B cell (primary cell): ENCODE measurements at regions not wholly inside any gene's neighbourhood (a gene's known extent, or its start where the extent isn't known, plus 50 kb on each side); places are given as distances from the start of the nearest gene placed in this dataset.

Experiments used
- ATAC-seq: fragments of 200-7000 bp; cut with Tn5 transposase; one replicate; pipeline ENCODE4 v1.10.0; 2021; ENCODE audit warnings: low read depth, mild to moderate bottlenecking, moderate number of reproducible peaks, moderate library complexity
- CTCF ChIA-PET: fragments of 350-600 bp; sonication (Branson Sonifier 250); formaldehyde crosslinking; loops from one replicate; lab custom pipeline; 2021; ENCODE audit warnings: antibody characterized with exemption, inconsistent platforms; lab: Charles Lee
- POLR2A ChIA-PET: fragments of 350-600 bp; sonication (Branson Sonifier 250); formaldehyde crosslinking; loops from one replicate; lab custom pipeline; 2021; ENCODE audit warnings: antibody characterized with exemption; lab: Charles Lee
- DNase-seq: peaks from one replicate; pipeline ENCODE4 v3.0.0; 2013
- H2AFZ ChIP-seq: 2 replicates; pipeline ENCODE4 v1.6.1; 2012; ENCODE audit warnings: mild to moderate bottlenecking, low read depth, low read length; ENCODE audit not compliant: insufficient read depth, poor library complexity, severe bottlenecking
- H3K27ac ChIP-seq, 2 donors: 1 replicate in 1 of 2; 2 replicates in 1 of 2; pipeline ENCODE4 v1.5.1; 2012 to 2013; ENCODE audit warnings: low read length in 2 of 2, mild to moderate bottlenecking in 2 of 2, moderate library complexity in 1 of 2
- H3K27me3 ChIP-seq, 4 experiments: fragments of 200-600 bp in 1 of 4; sonication (generic) in 1 of 4; replicated peaks in 1 of 4; 1 replicate in 2 of 4; 2 replicates in 2 of 4; pipeline versions ENCODE4 v1.6.1 to v1.7.0; 2013 to 2016; ENCODE audit warnings: low read length in 3 of 4, mild to moderate bottlenecking in 2 of 4, mixed read lengths in 1 of 4, moderate library complexity in 1 of 4; ENCODE audit not compliant: insufficient read depth in 4 of 4, control insufficient read depth in 3 of 4; ENCODE audit errors: control extremely low read depth in 1 of 4
- H3K36me3 ChIP-seq, 2 experiments: replicated peaks in 1 of 2; 1 replicate in 1 of 2; 2 replicates in 1 of 2; pipeline versions ENCODE4 v1.6.1 to v1.7.1; 2013; ENCODE audit warnings: low read length in 1 of 2; ENCODE audit not compliant: insufficient read depth in 2 of 2, control insufficient read depth in 1 of 2; ENCODE audit errors: control extremely low read depth in 1 of 2, extremely low read depth in 1 of 2
- H3K4me1 ChIP-seq, 2 donors: fragments of 200-600 bp in 1 of 2; sonication (generic) in 1 of 2; 1 replicate in 1 of 2; 2 replicates in 1 of 2; pipeline versions ENCODE4 v1.5.1 to v1.6.1; 2013 to 2017; ENCODE audit warnings: low read length in 2 of 2; ENCODE audit not compliant: control insufficient read depth in 2 of 2, insufficient read depth in 2 of 2
- H3K4me2 ChIP-seq: replicated peaks from 2 replicates; pipeline ENCODE3; 2012; ENCODE audit warnings: mild to moderate bottlenecking, low read depth, low read length; ENCODE audit not compliant: poor library complexity, severe bottlenecking
- H3K4me3 ChIP-seq, 5 experiments: fragments of 200-600 bp in 1 of 5; sonication (generic) in 1 of 5; 1 replicate in 3 of 5; 2 replicates in 2 of 5; pipeline versions ENCODE4 v1.5.1 to v1.7.0; 2011 to 2016; ENCODE audit warnings: low read length in 4 of 5, mild to moderate bottlenecking in 4 of 5, low read depth in 2 of 5, control low read depth in 1 of 5, moderate library complexity in 1 of 5; ENCODE audit not compliant: insufficient read depth in 1 of 5; ENCODE audit errors: control extremely low read depth in 1 of 5, extremely low read depth in 1 of 5
- H3K79me2 ChIP-seq: fragments of 200-600 bp; sonication (generic); one replicate; pipeline ENCODE4 v1.6.0; 2016; ENCODE audit warnings: low read length; ENCODE audit not compliant: control insufficient read depth, insufficient read depth
- H3K9ac ChIP-seq: fragments of 200-600 bp; sonication (generic); 2 replicates; pipeline ENCODE4 v1.6.1; 2017; ENCODE audit warnings: mild to moderate bottlenecking, low read length, moderate library complexity
- H3K9me3 ChIP-seq, 3 donors: one replicate each; pipeline versions ENCODE4 v1.6.1 to v1.7.1; 2013; ENCODE audit warnings: low read length in 2 of 3; ENCODE audit not compliant: control insufficient read depth in 2 of 3, insufficient read depth in 1 of 3; ENCODE audit errors: control extremely low read depth in 1 of 3
- H4K20me1 ChIP-seq: 2 replicates; pipeline ENCODE4 v1.6.0; 2012; ENCODE audit warnings: mild to moderate bottlenecking, low read length; ENCODE audit not compliant: insufficient read depth, control insufficient read depth, poor library complexity, severe bottlenecking
- H3K27ac Mint-ChIP-seq: one replicate; pipeline ENCODE4 v1.8.0; 2021; ENCODE audit warnings: mixed read lengths
- H3K27me3 Mint-ChIP-seq: one replicate; pipeline ENCODE4 v1.8.0; 2021; ENCODE audit warnings: mixed read lengths
- H3K4me1 Mint-ChIP-seq: one replicate; pipeline ENCODE4 v1.8.0; 2021; ENCODE audit warnings: mixed read lengths
- H3K4me3 Mint-ChIP-seq: one replicate; pipeline ENCODE4 v1.8.0; 2021; ENCODE audit warnings: mixed read lengths
- H3K9me3 Mint-ChIP-seq: one replicate; pipeline ENCODE4 v1.8.0; 2022; ENCODE audit warnings: mixed read lengths; ENCODE audit not compliant: insufficient read depth
- CTCF ChIP-seq: fragments of 200-600 bp; IDR thresholded peaks from one replicate; pipeline ENCODE4 v1.8.0; 2022; ENCODE audit warnings: antibody characterized with exemption, mild to moderate bottlenecking
- EZH2 ChIP-seq: IDR thresholded peaks from 2 replicates; pipeline ENCODE4 v1.6.1; 2012; ENCODE audit warnings: borderline replicate concordance, low read depth, mild to moderate bottlenecking, moderate library complexity, low read length; ENCODE audit not compliant: insufficient read depth, poor library complexity, severe bottlenecking
- WGBS: methylation state at CpG from one replicate; pipeline ENCODE4 v1.1.5; 2013; ENCODE audit warnings: missing lambda C conversion rate; ENCODE audit not compliant: insufficient coverage; 5-methylcytosine and 5-hydroxymethylcytosine counted together
- intact Hi-C: fragments of 100-400 bp; cut with micrococcal nuclease; formaldehyde crosslinking; loops from one replicate; pipeline ENCODE4 v1.10.0; 2022

GRCh38 chr6:115287467-115287866, 773.2 kb downstream of the FRK start:
- H2AFZ ChIP-seq = no peak overlapping the region
- Mint-ChIP-seq H3K27ac (no peak overlapping the region), H3K4me3 (no peak overlapping the region), H3K9me3 (no peaks in the 10 kb centered on the region), H3K27me3 (no peaks in the 10 kb centered on the region), H3K4me1 (no peaks in the 10 kb centered on the region)
- no peak for ATAC-seq
- 89% methylated on average over 3 of the region's 4 CpGs for WGBS
- H3K4me2 ChIP-seq = no peak overlapping the region
- H3K9ac ChIP-seq = no peak overlapping the region
- no peaks in the 10 kb centered on the region for H3K79me2 ChIP-seq
- intact Hi-C loops = no loop called here
- no peaks in the 10 kb centered on the region for H4K20me1 ChIP-seq
- H3K4me3 ChIP-seq = no peak overlapping the region
- H3K27ac ChIP-seq = no peak overlapping the region
- no peaks in the 10 kb centered on the region for H3K9me3 ChIP-seq
- no peaks in the 10 kb centered on the region for H3K27me3 ChIP-seq
- H3K4me1 ChIP-seq = no peaks in the 10 kb centered on the region
- ChIA-PET POLR2A (no interaction called here), CTCF (no interaction called here)
- no peak for DNase-seq
- TF ChIP-seq CTCF (no peak), EZH2 (no peak)
- H3K36me3 ChIP-seq = no peaks in the 10 kb centered on the region

- no peak overlapping the region for H3K27ac Mint-ChIP-seq
- DNase-seq (no peak), ATAC-seq (no peak)
- no peaks in the 10 kb centered on the region for H3K4me1 ChIP-seq
- no peak overlapping the region for H3K4me3 Mint-ChIP-seq
- no peaks in the 10 kb centered on the region for H3K79me2 ChIP-seq
- H3K36me3 ChIP-seq = no peaks in the 10 kb centered on the region
- H3K9me3 ChIP-seq = peaks cover 0 to 12% (median 0%) of the 10 kb centered on the region in 3 donors
- H4K20me1 ChIP-seq = no peaks in the 10 kb centered on the region
- H3K27me3 Mint-ChIP-seq = no peaks in the 10 kb centered on the region
- intact Hi-C loops = no loop called here
- TF ChIP-seq EZH2 (no peak), CTCF (no peak)
- H3K4me3 ChIP-seq = no peak overlapping the region
- no peak overlapping the region for H3K9ac ChIP-seq
- H3K4me1 Mint-ChIP-seq = no peaks in the 10 kb centered on the region
- H3K9me3 Mint-ChIP-seq = peaks cover 5% of the 10 kb centered on the region
- no peaks in the 10 kb centered on the region for H3K27me3 ChIP-seq
- H3K4me2 ChIP-seq = no peak overlapping the region
- H2AFZ ChIP-seq = no peak overlapping the region
- no CpG with 5 or more reads among the region's 3 CpGs for WGBS
- CTCF ChIA-PET = no interaction called here
- POLR2A ChIA-PET = no interaction called here
- no peak overlapping the region for H3K27ac ChIP-seq
These were observed 783.7 kb downstream of the FRK start for GRCh38 chr6:115276881-115277565.
